CD8-positive, alpha-beta memory T cell (primary cell): ENCODE measurements at regions not wholly inside any gene's neighbourhood (a gene's known extent, or its start where the extent isn't known, plus 50 kb on each side); places are given as distances from the start of the nearest gene placed in this dataset.

Experiments used
- CTCF ChIA-PET: fragments of 350-600 bp; sonication (Branson Sonifier 250); formaldehyde crosslinking; loops from one replicate; lab custom pipeline; 2021; ENCODE audit warnings: antibody characterized with exemption; lab: Charles Lee
- POLR2A ChIA-PET: fragments of 350-600 bp; sonication (Branson Sonifier 250); formaldehyde crosslinking; loops from one replicate; lab custom pipeline; 2021; ENCODE audit warnings: antibody characterized with exemption; lab: Charles Lee
- DNase-seq, 5 donors: peaks; one replicate each; pipeline versions ENCODE4 v3.0.0 to v3.0.0-alpha.2; 2020 to 2022; ENCODE audit warnings: mixed read lengths in 1 of 5
- H3K27ac ChIP-seq: one replicate; pipeline ENCODE4 v1.7.0; 2013; ENCODE audit warnings: low read depth, mild to moderate bottlenecking, low read length, moderate library complexity
- H3K27me3 ChIP-seq: 2 replicates; pipeline ENCODE4 v1.7.0; 2013; ENCODE audit warnings: low read length, mild to moderate bottlenecking; ENCODE audit not compliant: insufficient read depth, poor library complexity, severe bottlenecking
- H3K36me3 ChIP-seq: 2 replicates; pipeline ENCODE4 v1.7.0; 2013; ENCODE audit warnings: mild to moderate bottlenecking, low read length, moderate library complexity; ENCODE audit not compliant: insufficient read depth
- H3K4me1 ChIP-seq: 2 replicates; pipeline ENCODE4 v1.7.0; 2013; ENCODE audit warnings: mild to moderate bottlenecking, low read length, moderate library complexity; ENCODE audit not compliant: insufficient read depth
- H3K4me3 ChIP-seq: 2 replicates; pipeline ENCODE4 v1.7.0; 2013; ENCODE audit warnings: mild to moderate bottlenecking, low read length
- H3K9me3 ChIP-seq: 2 replicates; pipeline ENCODE4 v1.7.0; 2013; ENCODE audit warnings: mild to moderate bottlenecking, low read length
- H3K27ac Mint-ChIP-seq, 8 donors: one replicate each; pipeline ENCODE4 v1.8.0; 2020 to 2021; ENCODE audit warnings: mixed read lengths in 8 of 8, mild to moderate bottlenecking in 6 of 8, inconsistent platforms in 3 of 8, moderate library complexity in 3 of 8
- H3K27me3 Mint-ChIP-seq, 2 donors: one replicate each; pipeline ENCODE4 v1.8.0; 2020 to 2021; ENCODE audit warnings: mixed read lengths in 2 of 2, mild to moderate bottlenecking in 1 of 2, moderate library complexity in 1 of 2
- H3K36me3 Mint-ChIP-seq, 3 donors: one replicate each; pipeline ENCODE4 v1.8.0; 2020 to 2021; ENCODE audit warnings: mixed read lengths in 3 of 3, inconsistent platforms in 1 of 3, mild to moderate bottlenecking in 1 of 3
- H3K4me1 Mint-ChIP-seq, 3 donors: one replicate each; pipeline ENCODE4 v1.8.0; 2020 to 2021; ENCODE audit warnings: mixed read lengths in 3 of 3, inconsistent platforms in 1 of 3, mild to moderate bottlenecking in 1 of 3
- H3K4me3 Mint-ChIP-seq, 7 donors: one replicate each; pipeline ENCODE4 v1.8.0; 2020 to 2021; ENCODE audit warnings: mixed read lengths in 7 of 7, mild to moderate bottlenecking in 6 of 7, moderate library complexity in 4 of 7, inconsistent platforms in 2 of 7
- H3K9me3 Mint-ChIP-seq, 5 donors: one replicate each; pipeline ENCODE4 v1.8.0; 2020 to 2022; ENCODE audit warnings: mixed read lengths in 5 of 5, mild to moderate bottlenecking in 3 of 5, moderate library complexity in 2 of 5, inconsistent platforms in 1 of 5

DNA sequence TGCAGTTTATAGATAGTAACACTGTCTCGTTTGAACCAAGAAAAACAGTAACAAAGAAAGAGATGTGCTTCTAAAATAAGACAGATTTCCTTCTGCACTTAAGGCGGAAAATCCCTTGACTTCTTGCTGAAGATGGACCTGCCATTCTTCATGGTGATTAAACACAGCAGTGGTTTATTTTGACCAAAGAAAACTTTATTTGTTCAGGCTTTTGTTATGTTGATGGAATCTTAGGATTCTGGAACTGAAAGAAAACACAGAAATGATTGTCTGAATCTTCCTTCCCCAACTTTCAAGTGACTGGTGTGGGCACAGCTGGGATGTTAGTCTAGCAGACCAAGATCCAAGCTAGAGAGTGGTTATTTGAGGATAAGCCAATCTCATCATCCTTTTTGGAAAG lies 72.2 kb downstream of the DACT1 start:
- Mint-ChIP-seq H3K27ac (no peak overlapping the region), H3K4me3 (no peak overlapping the region), H3K9me3 (peaks cover 0 to 2% (median 0%) of the 10 kb centered on the region in 5 donors), H3K27me3 (peaks cover 5 to 9% of the 10 kb centered on the region in 2 donors), H3K4me1 (no peaks in the 10 kb centered on the region), H3K36me3 (no peaks in the 10 kb centered on the region)
- Histone ChIP-seq H3K9me3 (no peaks in the 10 kb centered on the region), H3K27ac (no peak overlapping the region), H3K36me3 (no peaks in the 10 kb centered on the region), H3K4me1 (no peaks in the 10 kb centered on the region), H3K4me3 (no peak overlapping the region), H3K27me3 (no peaks in the 10 kb centered on the region)
- ChIA-PET CTCF (no interaction called here), POLR2A (no interaction called here)
- no peak for DNase-seq

- no peaks in the 10 kb centered on the region for H3K9me3 ChIP-seq
- no peaks in the 10 kb centered on the region for H3K4me1 ChIP-seq
- Mint-ChIP-seq H3K36me3 (no peaks in the 10 kb centered on the region), H3K27ac (no peak overlapping the region), H3K4me1 (no peaks in the 10 kb centered on the region), H3K4me3 (no peak overlapping the region), H3K27me3 (peaks cover 5 to 8% of the 10 kb centered on the region in 2 donors), H3K9me3 (peaks cover 0 to 2% (median 0%) of the 10 kb centered on the region in 5 donors)
- H3K27me3 ChIP-seq: no peaks in the 10 kb centered on the region
- H3K27ac ChIP-seq: no peak overlapping the region
- ChIA-PET POLR2A (no interaction called here), CTCF (no interaction called here)
- no peaks in the 10 kb centered on the region for H3K36me3 ChIP-seq
- H3K4me3 ChIP-seq: no peak overlapping the region
- DNase-seq: no peak
Observed at GRCh38 chr14:58711382-58711781, 73.6 kb downstream of the DACT1 start.

DNA sequence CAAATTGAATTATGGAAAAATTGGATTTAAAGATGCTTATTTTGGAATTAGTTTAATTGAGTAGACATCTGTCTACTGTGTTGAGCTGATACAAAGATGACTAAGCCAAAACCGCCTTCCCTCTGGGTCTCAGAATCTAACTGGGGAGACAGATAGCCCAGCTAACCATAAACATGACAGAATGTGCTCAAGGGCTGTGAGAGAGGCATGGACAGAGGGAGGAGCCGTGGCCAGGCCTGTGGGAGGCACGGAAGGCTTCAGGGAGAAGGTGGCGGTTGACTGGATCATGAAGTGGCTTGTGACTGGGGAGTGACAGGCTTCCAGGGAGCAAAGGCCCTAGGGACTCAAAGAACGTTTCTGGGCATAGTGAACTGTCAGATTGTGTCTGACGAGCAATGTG lies 74.6 kb downstream of the DACT1 start:
- Histone ChIP-seq H3K27me3 (no peaks in the 10 kb centered on the region), H3K9me3 (no peaks in the 10 kb centered on the region), H3K36me3 (no peaks in the 10 kb centered on the region), H3K4me1 (no peaks in the 10 kb centered on the region), H3K4me3 (no peak overlapping the region), H3K27ac (no peak overlapping the region)
- H3K4me1 Mint-ChIP-seq: no peaks in the 10 kb centered on the region
- POLR2A ChIA-PET: no interaction called here
- H3K9me3 Mint-ChIP-seq: no peaks in the 10 kb centered on the region
- H3K27me3 Mint-ChIP-seq: peaks cover 5 to 8% of the 10 kb centered on the region in 2 donors
- H3K36me3 Mint-ChIP-seq: no peaks in the 10 kb centered on the region
- no peak overlapping the region for H3K4me3 Mint-ChIP-seq
- DNase-seq: no peak
- CTCF ChIA-PET: no interaction called here
- no peak overlapping the region for H3K27ac Mint-ChIP-seq

- H3K27me3 Mint-ChIP-seq: peaks cover 5 to 8% of the 10 kb centered on the region in 2 donors
- no peaks in the 10 kb centered on the region for H3K4me1 Mint-ChIP-seq
- no peak overlapping the region for H3K27ac Mint-ChIP-seq
- CTCF ChIA-PET: no interaction called here
- H3K36me3 Mint-ChIP-seq: no peaks in the 10 kb centered on the region
- POLR2A ChIA-PET: no interaction called here
- Histone ChIP-seq H3K4me3 (no peak overlapping the region), H3K9me3 (no peaks in the 10 kb centered on the region), H3K27ac (no peak overlapping the region), H3K27me3 (no peaks in the 10 kb centered on the region), H3K36me3 (no peaks in the 10 kb centered on the region), H3K4me1 (no peaks in the 10 kb centered on the region)
- H3K9me3 Mint-ChIP-seq: no peaks in the 10 kb centered on the region
- no peak overlapping the region for H3K4me3 Mint-ChIP-seq
- DNase-seq: no peak
Observed at GRCh38 chr14:58713677-58714076, 75.9 kb downstream of the DACT1 start.

- H3K9me3 ChIP-seq: no peaks in the 10 kb centered on the region
- no peaks in the 10 kb centered on the region for H3K36me3 ChIP-seq
- no peaks in the 10 kb centered on the region for H3K27me3 ChIP-seq
- no peak overlapping the region for H3K27ac Mint-ChIP-seq
- ChIA-PET CTCF (no interaction called here), POLR2A (no interaction called here)
- H3K27me3 Mint-ChIP-seq: peaks cover 4 to 6% of the 10 kb centered on the region in 2 donors
- H3K36me3 Mint-ChIP-seq: no peaks in the 10 kb centered on the region
- no peak for DNase-seq
- H3K4me1 Mint-ChIP-seq: no peaks in the 10 kb centered on the region
- H3K4me3 Mint-ChIP-seq: no peak overlapping the region
- no peak overlapping the region for H3K4me3 ChIP-seq
- H3K4me1 ChIP-seq: no peaks in the 10 kb centered on the region
- peaks cover 0 to 2% (median 0%) of the 10 kb centered on the region in 5 donors for H3K9me3 Mint-ChIP-seq
- no peak overlapping the region for H3K27ac ChIP-seq
Observed at GRCh38 chr14:58716706-58717105, 78.9 kb downstream of the DACT1 start.

- H3K4me3 ChIP-seq: no peak overlapping the region
- Mint-ChIP-seq H3K4me1 (no peaks in the 10 kb centered on the region), H3K4me3 (no peak overlapping the region), H3K27ac (no peak overlapping the region), H3K27me3 (peaks cover 4 to 6% of the 10 kb centered on the region in 2 donors), H3K9me3 (peaks cover 0 to 2% (median 0%) of the 10 kb centered on the region in 5 donors), H3K36me3 (no peaks in the 10 kb centered on the region)
- ChIA-PET POLR2A (no interaction called here), CTCF (no interaction called here)
- H3K27ac ChIP-seq: no peak overlapping the region
- no peaks in the 10 kb centered on the region for H3K9me3 ChIP-seq
- H3K4me1 ChIP-seq: no peaks in the 10 kb centered on the region
- H3K27me3 ChIP-seq: no peaks in the 10 kb centered on the region
- DNase-seq: no peak
- H3K36me3 ChIP-seq: no peaks in the 10 kb centered on the region
Observed at GRCh38 chr14:58717211-58717610, 79.4 kb downstream of the DACT1 start.

DNA sequence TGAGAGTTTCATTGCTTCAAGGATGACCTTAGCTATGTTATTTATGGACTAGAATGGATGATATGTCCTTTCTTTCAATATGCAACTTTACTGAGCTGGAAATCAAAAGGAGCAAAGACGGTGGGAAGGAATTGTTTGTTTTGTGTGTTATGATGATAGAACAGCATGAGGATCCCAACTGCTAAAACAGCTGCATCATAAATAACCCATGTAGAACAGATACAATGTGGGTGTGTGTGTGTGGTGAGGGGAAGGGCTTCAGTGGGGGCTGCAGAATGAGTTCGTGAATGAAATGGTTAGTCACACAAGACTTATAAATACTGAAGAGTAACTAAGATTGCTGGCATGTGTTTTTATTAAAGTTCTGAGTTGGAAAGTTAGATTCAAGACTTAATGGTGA lies 80.1 kb downstream of the DACT1 start:
- Mint-ChIP-seq H3K27me3 (peaks cover 4 to 6% of the 10 kb centered on the region in 2 donors), H3K27ac (no peak overlapping the region), H3K9me3 (peaks cover 0 to 2% (median 0%) of the 10 kb centered on the region in 5 donors), H3K36me3 (no peaks in the 10 kb centered on the region), H3K4me3 (no peak overlapping the region), H3K4me1 (no peaks in the 10 kb centered on the region)
- H3K27me3 ChIP-seq: no peaks in the 10 kb centered on the region
- no peak overlapping the region for H3K27ac ChIP-seq
- DNase-seq: no peak
- no peak overlapping the region for H3K4me3 ChIP-seq
- POLR2A ChIA-PET: no interaction called here
- CTCF ChIA-PET: no interaction called here
- no peaks in the 10 kb centered on the region for H3K9me3 ChIP-seq
- no peaks in the 10 kb centered on the region for H3K36me3 ChIP-seq
- H3K4me1 ChIP-seq: no peaks in the 10 kb centered on the region

DNA sequence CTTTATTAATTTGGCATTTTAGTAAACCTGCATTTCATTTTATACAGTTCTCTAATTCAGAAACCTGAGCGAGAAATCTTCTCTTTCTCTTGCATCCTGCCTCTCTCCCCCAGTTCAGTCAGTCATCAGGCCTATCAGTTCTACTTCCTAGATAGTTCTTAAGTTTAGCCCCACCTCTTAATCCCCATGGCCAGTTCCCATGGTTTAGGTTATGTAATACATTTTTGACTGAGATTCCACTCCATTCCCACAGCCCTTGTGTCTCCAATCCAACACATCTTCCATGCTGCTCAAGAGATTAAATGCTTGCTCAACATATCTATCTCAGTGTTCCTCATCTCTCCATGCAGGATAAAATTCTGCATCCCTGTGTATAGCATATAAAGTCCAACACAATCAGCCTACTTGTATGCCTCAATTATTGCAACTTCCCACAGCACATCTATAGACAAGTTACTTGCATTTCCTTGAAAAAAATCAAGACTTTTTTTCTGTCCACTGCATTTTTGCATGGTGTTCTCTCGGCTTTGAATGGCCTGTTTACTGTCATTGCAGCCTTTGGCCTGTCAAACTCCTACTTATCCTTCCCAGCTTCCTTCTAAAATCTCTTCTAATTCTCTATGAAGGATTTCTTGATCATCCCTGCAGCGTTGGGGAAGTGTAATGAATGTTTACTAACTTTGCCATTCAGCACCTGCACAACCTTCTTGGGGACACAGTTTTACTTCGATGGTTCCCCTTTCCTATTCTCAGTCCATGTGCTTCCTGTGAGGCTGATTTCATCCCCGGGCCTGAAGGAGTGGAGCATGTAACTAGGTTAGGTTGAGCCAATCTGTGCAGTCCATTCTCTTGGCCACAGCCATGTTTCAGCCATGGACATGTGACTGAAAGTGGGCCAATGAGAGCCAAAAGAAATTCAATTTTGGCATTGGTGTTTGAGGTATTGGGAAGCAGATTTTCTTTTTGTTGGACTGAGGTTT lies 80.8 kb downstream of the DACT1 start:
- Histone ChIP-seq H3K27me3 (no peaks in the 10 kb centered on the region), H3K4me1 (no peaks in the 10 kb centered on the region), H3K9me3 (no peaks in the 10 kb centered on the region), H3K36me3 (no peaks in the 10 kb centered on the region), H3K4me3 (no peak overlapping the region), H3K27ac (no peak overlapping the region)
- Mint-ChIP-seq H3K27ac (no peak overlapping the region), H3K27me3 (peaks cover 4 to 6% of the 10 kb centered on the region in 2 donors), H3K4me3 (no peak overlapping the region), H3K4me1 (no peaks in the 10 kb centered on the region), H3K9me3 (peaks cover 0 to 2% (median 0%) of the 10 kb centered on the region in 5 donors), H3K36me3 (no peaks in the 10 kb centered on the region)
- no peak for DNase-seq
- CTCF ChIA-PET: no interaction called here
- POLR2A ChIA-PET: no interaction called here
